GM12878 (cell line): ENCODE measurements at regions not wholly inside any gene's neighbourhood (a gene's known extent, or its start where the extent isn't known, plus 50 kb on each side); places are given as distances from the start of the nearest gene placed in this dataset.

Source experiments
- CREB1 ChIP-seq: IDR thresholded peaks from 2 replicates; pipeline ENCODE4 v1.6.1; 2012; ENCODE audit warnings: low read depth, mild to moderate bottlenecking, inconsistent platforms
- MYC ChIP-seq: IDR thresholded peaks from 2 replicates; pipeline ENCODE4 v1.6.1; 2011; ENCODE audit warnings: mild to moderate bottlenecking, low read length, moderate library complexity, inconsistent platforms; ENCODE audit not compliant: insufficient read depth, insufficient replicate concordance, insufficient read length, severe bottlenecking
- SIN3A ChIP-seq: IDR thresholded peaks from 2 replicates; pipeline ENCODE4 v1.6.1; 2012; ENCODE audit warnings: low read depth, low read length, improper control_type of control experiment
- TF ChIP-seq, protein P1 (sequence below), 3 experiments: IDR thresholded peaks in 2 of 3; conservative IDR thresholded peaks in 1 of 3; 2 replicates each; pipeline ENCODE4 v1.5.1; 2011; ENCODE audit warnings: low read depth in 3 of 3, low read length in 3 of 3, mild to moderate bottlenecking in 3 of 3, control low read depth in 2 of 3, moderate library complexity in 2 of 3, inconsistent platforms in 1 of 3, mixed read lengths in 1 of 3; ENCODE audit not compliant: control insufficient read depth in 2 of 3, insufficient read depth in 1 of 3; ENCODE audit errors: extremely low read depth in 1 of 3
- TF ChIP-seq, protein P2 (sequence below): IDR thresholded peaks from 2 replicates; pipeline ENCODE4 v1.6.1; 2012; ENCODE audit warnings: low read depth, low read length, improper control_type of control experiment

DNA sequence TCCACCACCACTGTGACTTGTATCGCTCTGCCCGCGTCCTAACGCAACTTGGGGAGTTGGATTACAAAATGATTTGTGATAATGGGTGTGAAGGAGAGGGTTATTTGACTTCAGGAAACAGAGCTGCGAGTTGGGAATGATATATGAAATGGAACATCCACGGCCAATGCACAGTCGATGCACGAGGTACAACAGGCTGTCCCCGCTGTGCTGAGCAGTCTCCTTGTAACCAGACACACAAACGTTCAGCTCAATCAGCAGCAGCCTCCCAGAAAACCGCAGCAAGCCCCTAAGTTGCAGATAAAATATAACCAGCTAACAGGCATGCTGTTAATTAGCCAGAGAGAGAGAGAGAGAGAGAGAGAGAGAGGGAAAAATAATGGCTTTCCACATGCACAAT lies 332.7 kb upstream of the MGMT start:
- TF ChIP-seq, protein P1, sequence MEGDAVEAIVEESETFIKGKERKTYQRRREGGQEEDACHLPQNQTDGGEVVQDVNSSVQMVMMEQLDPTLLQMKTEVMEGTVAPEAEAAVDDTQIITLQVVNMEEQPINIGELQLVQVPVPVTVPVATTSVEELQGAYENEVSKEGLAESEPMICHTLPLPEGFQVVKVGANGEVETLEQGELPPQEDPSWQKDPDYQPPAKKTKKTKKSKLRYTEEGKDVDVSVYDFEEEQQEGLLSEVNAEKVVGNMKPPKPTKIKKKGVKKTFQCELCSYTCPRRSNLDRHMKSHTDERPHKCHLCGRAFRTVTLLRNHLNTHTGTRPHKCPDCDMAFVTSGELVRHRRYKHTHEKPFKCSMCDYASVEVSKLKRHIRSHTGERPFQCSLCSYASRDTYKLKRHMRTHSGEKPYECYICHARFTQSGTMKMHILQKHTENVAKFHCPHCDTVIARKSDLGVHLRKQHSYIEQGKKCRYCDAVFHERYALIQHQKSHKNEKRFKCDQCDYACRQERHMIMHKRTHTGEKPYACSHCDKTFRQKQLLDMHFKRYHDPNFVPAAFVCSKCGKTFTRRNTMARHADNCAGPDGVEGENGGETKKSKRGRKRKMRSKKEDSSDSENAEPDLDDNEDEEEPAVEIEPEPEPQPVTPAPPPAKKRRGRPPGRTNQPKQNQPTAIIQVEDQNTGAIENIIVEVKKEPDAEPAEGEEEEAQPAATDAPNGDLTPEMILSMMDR (IDR thresholded peaks at IDR 0.05 in 2 of 3, conservative IDR thresholded peaks at IDR 0.05 in 1 of 3; ENCODE audit: control insufficient read depth in 2 of 3, extremely low read depth in 1 of 3, insufficient read depth in 1 of 3, low read depth in 3 of 3, low read length in 3 of 3), result no peak
- TF ChIP-seq, protein P2, sequence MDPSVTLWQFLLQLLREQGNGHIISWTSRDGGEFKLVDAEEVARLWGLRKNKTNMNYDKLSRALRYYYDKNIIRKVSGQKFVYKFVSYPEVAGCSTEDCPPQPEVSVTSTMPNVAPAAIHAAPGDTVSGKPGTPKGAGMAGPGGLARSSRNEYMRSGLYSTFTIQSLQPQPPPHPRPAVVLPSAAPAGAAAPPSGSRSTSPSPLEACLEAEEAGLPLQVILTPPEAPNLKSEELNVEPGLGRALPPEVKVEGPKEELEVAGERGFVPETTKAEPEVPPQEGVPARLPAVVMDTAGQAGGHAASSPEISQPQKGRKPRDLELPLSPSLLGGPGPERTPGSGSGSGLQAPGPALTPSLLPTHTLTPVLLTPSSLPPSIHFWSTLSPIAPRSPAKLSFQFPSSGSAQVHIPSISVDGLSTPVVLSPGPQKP, result no peak
- no peak for TF ChIP-seq MYC
- no peak for TF ChIP-seq CREB1
- no peak for TF ChIP-seq SIN3A
